ENCODE measurements at regions not wholly inside any gene's neighbourhood (a gene's known extent, or its start where the extent isn't known, plus 50 kb on each side); places are given as distances from the start of the nearest gene placed in this dataset.

- TF ChIP-seq CTCF (conservative IDR thresholded peaks at IDR 0.05; ENCODE audit: low read length) (no peak), EZH2phosphoT487 (IDR thresholded peaks at IDR 0.05; ENCODE audit: borderline replicate concordance) (no peak)
These were observed 222.1 kb downstream of the ZIC5 start for GRCh38 chr13:99749271-99750019.

Data from Loucy (cell line).